NOMO-1 treated with DMSO at 0.1 percent for 48 hours (cell line): ENCODE measurements at regions not wholly inside any gene's neighbourhood (a gene's known extent, or its start where the extent isn't known, plus 50 kb on each side); places are given as distances from the start of the nearest gene placed in this dataset.
"Not testable (repeated sequence)": the region's sequence is repeated elsewhere in the genome, so short reads cannot be mapped to it uniquely, and the experiment has no call there.

Experiments
- DNase-seq: peaks from one replicate; lab custom pipeline; 2025; ENCODE audit not compliant: unreplicated experiment; lab: John Stamatoyannopoulos, UW

DNA sequence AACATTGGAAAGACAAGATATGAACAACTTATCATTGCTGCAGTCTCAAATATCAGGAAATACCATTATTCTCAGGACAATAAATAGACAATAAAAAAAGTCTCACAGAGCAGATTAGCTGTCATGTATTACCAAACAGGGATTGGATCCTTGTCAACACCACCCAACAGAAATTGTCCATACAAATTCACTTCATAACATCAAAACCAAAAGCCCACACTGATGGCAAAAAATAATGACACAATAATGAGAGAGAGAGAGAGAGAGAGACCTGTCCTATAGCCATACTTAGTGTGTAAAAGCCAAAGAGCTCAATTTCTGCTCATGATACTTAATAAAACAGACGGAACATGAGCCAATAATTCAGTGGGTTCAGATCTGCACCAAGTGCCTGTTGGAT, 96.5 kb downstream of the PPIAL4G start:
- DNase-seq = no peak

- not testable (repeated sequence) for DNase-seq
Measured at GRCh38 chr1:148386031-148386398, 97.1 kb downstream of the PPIAL4G start.

GRCh38 chr1:148385371-148386030, 97.6 kb downstream of the PPIAL4G start:
- peak; percentile 16 for DNase-seq

- DNase-seq = no peak
Measured at GRCh38 chr1:148383966-148384365, 99.1 kb downstream of the PPIAL4G start.

- DNase-seq = no peak
Measured at GRCh38 chr1:148379697-148380096, 103.4 kb downstream of the PPIAL4G start.

- DNase-seq = no peak
Measured at GRCh38 chr1:148379170-148379500, 104.0 kb downstream of the PPIAL4G start.

GRCh38 chr1:148377992-148378391, 105.1 kb downstream of the PPIAL4G start:
- not testable (repeated sequence) for DNase-seq

DNA sequence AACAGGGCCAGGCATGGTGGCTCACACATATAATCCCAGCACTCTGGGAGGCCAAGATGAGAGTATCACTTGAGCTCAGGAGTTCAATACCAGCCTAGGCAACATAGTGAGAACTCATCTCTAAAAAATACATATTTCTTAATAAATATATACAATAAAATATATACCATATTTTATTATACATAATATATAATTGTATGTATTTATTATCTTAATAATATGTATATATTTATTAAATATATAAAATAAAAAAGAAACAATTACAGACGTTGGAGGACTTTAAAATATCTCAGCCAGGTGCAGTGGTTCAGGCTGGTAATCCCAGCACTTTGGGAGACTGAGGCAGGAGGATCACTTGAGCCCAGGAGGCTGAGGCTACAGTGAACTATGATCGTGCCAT, 106.1 kb downstream of the PPIAL4G start:
- not testable (repeated sequence) for DNase-seq

DNA sequence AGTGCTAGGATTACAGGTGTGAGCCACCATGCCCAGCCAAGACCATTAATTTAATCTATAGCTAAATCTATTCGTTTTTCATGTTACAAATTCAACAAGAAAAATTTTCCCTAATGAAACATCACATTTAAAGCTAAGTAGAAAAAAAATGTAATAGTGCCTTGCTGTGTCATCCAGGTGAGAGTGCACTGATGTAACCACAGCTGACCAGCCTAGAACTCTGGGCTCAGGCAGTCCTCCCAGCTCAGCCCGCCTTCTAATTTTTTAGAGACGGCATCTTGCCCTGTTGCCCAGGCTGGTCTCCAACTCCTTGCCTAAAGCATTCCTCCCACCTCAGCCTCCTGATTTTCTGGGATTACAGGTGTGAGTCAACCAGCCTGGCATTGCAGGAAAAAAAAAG, 109.0 kb downstream of the PPIAL4G start:
- no peak for DNase-seq

DNA sequence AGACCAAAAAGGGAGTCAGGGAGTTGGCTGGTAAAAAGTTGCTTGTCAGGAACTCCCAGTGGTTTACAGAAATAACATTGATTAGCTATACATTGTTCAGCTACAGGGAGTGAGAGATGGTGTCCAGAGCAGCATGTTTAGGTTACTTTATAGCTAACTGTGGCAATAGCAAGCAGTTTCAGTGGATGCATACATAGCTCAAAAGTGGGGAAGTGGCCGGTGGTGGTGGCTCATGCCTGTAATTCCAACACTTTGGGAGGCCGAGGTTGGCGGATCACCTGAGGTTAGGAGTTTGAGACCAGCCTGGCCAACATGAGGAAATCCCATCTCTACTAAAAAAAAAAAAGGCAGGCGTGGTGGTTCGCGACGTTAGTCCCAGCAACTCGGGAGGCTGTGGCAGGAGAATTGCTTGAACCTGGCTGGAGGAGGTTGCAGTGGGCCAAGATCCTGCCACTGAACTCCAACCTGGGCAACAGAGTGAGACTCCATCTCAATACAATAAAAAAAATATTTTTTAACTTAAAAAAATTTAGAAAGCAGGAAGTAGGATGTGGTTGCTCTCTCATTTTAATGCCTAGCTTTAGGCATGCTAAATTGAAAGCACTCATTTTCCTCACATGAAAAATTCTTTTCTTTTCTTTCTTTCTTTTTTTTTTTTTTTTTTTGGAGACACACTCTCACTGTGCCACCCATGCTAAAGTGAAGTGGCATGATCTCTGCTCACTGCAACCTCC, 109.7 kb downstream of the PPIAL4G start:
- DNase-seq = no peak

GRCh38 chr1:148372731-148373130, 110.4 kb downstream of the PPIAL4G start:
- DNase-seq = no peak

DNA sequence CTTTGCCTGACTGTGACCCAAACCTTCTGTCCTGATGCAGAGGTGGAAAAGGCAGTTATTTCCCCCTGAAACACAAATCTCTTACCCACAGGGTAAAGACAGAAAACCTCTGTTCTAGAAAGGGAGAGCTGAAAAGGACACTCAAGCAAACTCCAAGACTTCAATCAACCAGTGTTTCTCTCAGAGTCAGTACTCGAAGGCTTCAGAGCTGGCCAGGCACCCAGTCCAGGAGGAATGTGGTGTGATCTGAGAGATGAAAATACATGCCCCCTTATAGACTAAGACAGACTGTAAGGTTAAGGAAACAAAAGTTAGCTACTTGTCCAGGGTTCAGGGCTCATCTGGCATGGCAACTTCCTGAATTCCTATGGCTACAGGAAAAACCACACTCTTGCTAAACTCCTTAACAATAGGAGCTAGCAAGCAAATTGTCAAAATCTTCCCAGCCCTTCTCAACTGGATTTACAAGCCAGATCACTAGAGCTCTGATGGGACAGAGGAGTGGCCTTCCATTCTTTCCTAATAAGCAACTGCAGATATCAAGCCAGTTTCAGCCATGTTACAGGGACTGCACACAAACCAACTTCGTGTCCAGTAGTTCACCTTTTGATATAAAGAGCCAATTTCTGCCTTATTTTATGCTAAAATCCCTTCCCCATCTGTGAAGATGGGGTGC, 110.9 kb downstream of the PPIAL4G start:
- DNase-seq = not testable (repeated sequence)

DNA sequence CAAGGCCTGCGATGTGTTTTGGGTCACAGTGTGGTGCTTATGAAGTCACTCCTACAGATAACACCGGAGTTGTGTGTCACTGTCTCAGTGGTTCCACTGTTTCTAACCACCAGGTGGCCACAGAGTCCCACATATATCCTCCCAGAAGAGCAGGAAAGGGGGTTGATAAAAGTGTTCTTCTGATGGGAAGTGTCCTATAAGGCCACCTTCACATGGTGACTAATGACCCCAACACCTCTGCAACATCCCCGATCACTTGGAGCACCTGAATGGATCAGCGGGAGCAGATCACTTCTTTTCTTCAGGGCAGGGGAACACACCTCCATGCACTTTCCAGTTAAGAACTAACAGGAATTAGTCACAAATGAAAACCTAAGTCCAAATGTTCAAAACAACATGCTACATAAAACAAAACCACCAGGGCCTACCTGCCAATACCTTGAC, 111.5 kb downstream of the PPIAL4G start:
- DNase-seq = peak; percentile 66

DNA sequence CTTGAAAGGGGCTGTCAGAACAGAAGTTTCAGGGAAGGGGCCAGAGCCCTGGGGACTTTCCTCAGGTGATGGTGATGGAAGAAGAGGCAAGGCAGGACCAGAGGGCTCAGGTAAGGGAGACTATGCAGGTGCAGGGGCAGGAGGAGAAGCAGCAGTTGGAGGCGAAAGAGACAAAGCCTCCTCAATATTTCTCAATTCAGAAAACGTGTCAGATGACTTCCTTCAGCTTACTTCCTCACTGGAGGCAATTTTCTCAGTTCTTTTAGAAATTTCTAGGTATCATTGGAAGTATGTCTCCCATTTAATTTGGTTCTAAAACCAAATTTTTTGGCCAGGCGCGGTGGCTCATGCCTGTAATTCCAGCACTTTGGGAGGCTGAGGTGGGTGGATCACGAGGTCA, 112.4 kb downstream of the PPIAL4G start:
- DNase-seq = peak; percentile 64

DNA sequence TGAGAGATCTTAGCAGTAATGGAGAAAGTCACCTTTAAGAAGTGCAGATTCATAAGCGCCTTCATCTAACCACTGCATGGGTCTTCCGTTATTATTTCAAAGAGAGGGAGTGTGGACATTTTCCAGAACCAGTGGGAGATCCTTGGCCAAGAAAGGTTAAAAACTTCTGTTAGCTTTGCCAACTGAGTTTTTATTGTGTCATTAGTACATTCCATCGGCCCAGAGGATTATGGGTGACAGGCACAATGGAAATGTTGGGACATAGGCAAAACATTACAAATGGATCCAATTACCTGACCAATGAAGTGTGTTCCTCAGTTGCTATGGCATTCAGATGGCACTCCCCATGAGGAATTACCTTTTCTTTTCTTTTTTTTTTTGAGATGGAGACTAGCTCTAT, 115.5 kb downstream of the PPIAL4G start:
- DNase-seq = no peak

DNA sequence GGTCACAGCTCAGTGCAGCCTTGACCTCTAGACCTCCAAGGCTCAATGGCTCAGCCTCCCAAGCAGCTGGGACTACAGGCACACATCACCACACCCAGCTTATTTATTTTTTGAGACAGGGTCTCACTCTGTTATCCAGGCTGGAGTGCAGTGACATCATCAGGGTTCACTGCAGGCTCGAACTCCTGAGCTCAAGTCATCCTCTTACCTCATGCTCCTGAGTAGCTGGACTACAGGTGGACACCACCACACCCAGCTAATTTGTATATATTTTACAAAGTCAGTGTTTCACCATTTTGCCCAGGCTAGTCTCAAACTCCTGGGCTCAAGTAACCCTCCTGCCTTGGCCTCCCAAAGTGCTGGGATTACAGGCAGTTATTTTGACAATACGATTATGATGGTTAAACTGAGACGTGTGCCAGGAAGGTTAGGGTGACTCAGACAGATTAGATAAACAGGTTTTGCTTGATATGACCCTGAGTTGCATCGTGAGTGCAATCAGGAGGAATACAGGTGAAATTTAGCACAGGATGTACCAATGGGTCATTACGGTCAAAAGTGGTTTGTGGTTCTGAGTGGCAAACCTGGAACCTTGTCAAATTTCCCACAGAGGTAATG, 116.9 kb downstream of the PPIAL4G start:
- not testable (repeated sequence) for DNase-seq

GRCh38 chr1:148365151-148365550, 118.0 kb downstream of the PPIAL4G start:
- not testable (repeated sequence) for DNase-seq

DNA sequence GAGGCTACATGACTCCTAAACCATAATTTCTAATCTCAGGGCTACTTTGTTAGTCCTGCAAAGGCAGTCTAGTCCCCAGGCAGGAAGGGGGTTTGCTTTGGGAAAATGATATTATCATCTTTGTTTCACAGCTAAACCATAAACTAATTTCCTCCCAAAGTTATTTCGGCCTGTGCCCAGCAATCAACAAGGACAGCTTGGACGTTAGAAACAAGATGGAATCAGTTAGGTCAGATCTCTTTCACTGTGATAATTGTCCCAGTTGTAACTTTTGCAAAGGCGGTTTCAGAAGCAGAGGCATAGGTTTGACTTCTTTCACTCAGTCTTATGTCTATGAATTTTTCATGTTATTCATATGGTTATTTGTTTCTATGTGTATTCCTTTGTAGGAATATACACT, 119.1 kb downstream of the PPIAL4G start:
- DNase-seq = not testable (repeated sequence)

DNA sequence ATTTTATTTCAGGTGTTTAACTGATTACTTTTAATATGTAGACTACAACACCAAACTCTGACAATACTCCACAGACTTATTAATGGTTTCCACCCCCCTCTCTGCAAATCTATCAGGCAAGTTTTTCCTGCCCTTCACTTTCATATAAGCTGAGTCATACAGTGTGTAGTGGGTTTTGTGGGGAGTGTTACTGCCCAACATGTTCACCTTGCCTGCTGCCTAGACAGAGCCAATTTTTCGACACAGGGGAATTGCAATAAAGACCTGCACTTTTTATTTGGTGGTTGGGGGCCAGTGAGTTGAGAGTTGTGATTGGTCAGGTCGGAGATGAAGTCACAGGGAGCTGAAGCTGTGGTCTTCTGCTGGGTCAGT, 119.7 kb downstream of the PPIAL4G start:
- DNase-seq = no peak

- DNase-seq = no peak
Measured at GRCh38 chr1:148362626-148363438, 120.3 kb downstream of the PPIAL4G start.

DNA sequence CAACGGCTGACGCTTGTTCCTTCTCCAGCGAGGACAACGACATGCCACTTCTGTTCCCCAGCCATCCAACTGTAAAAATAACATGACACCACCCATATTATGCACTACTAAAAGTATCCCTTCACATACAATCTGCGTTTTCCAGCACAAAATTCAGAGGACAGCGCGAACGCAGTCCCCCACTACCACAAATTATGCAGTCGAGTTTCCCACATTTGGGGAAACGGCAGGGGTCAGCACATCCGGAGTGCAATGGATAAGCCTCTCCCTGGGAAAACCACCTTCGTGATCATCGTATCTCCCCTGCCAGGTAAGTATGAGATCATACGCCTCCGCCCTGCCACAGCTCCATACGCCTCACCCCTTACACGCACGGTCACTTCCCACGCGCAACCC, 120.9 kb downstream of the PPIAL4G start:
- no peak for DNase-seq
